T-helper 22 cell (primary cell): ENCODE measurements at regions not wholly inside any gene's neighbourhood (a gene's known extent, or its start where the extent isn't known, plus 50 kb on each side); places are given as distances from the start of the nearest gene placed in this dataset.
"Not testable (repeated sequence)": the region's sequence is repeated elsewhere in the genome, so short reads cannot be mapped to it uniquely, and the experiment has no call there.

Source experiments
- DNase-seq: peaks from one replicate; pipeline ENCODE4 v3.0.0-alpha.2; 2020; ENCODE audit warnings: low read depth

GRCh38 chr3:23144051-23144450, 59.1 kb upstream of the UBE2E2 start:
- not testable (repeated sequence) for DNase-seq

- no peak for DNase-seq
These were observed 57.0 kb upstream of the UBE2E2 start for GRCh38 chr3:23146163-23146562.

- DNase-seq, result no peak
These were observed 50.1 kb upstream of the UBE2E2 start for GRCh38 chr3:23152989-23153388.
